ENCODE measurements at regions not wholly inside any gene's neighbourhood (a gene's known extent, or its start where the extent isn't known, plus 50 kb on each side); places are given as distances from the start of the nearest gene placed in this dataset.

- no peak for TF ChIP-seq CTCF (IDR thresholded peaks at IDR 0.05)
- TF ChIP-seq EZH2phosphoT487 (IDR thresholded peaks at IDR 0.05), result no peak
- TF ChIP-seq EZH2 (IDR thresholded peaks at IDR 0.05), result no peak
These were observed 148.5 kb upstream of the NAALADL2 start for GRCh38 chr3:174710612-174711011.
